ENCODE measurements at regions not wholly inside any gene's neighbourhood (a gene's known extent, or its start where the extent isn't known, plus 50 kb on each side); places are given as distances from the start of the nearest gene placed in this dataset.
A peak's percentile ranks its signal among the peaks of the same experiment; 100 is the strongest.

GRCh38 chr14:42013559-42013958, 406.9 kb downstream of the LRFN5 start:
- Histone ChIP-seq H3K9me3 (ENCODE audit: low read depth, low read length, poor library complexity, severe bottlenecking) (no peaks in the 10 kb centered on the region), H3K36me3 (ENCODE audit: insufficient read depth, low read length, poor library complexity, severe bottlenecking) (no peaks in the 10 kb centered on the region), H3K4me3 (ENCODE audit: low read depth, low read length, poor library complexity, severe bottlenecking) (no peak overlapping the region), H3K4me1 (ENCODE audit: insufficient read depth, low read length, poor library complexity, severe bottlenecking) (peaks cover 23% of the 10 kb centered on the region), H3K27ac (ENCODE audit: low read depth, low read length, poor library complexity, severe bottlenecking) (no peak overlapping the region), H3K27me3 (replicated peaks; ENCODE audit: insufficient read depth, low read depth, low read length, poor library complexity) (no peaks in the 10 kb centered on the region)
- ChIA-PET POLR2A (ENCODE audit: low non-redundant PET) (interaction anchor here (0.6 kb wide), 1 partner anchor 426 kb away, joined by 5 read pairs; no protein-coding TSS in a partner anchor), CTCF (no interaction called here)
- DNase-seq (ENCODE audit: low spot score): peak; percentile 76
- intact Hi-C loops (cut with micrococcal nuclease; ENCODE audit: unreplicated experiment): no loop called here
- BruUV-seq (replicated peaks): no TSS peak
- TF ChIP-seq, protein P1, sequence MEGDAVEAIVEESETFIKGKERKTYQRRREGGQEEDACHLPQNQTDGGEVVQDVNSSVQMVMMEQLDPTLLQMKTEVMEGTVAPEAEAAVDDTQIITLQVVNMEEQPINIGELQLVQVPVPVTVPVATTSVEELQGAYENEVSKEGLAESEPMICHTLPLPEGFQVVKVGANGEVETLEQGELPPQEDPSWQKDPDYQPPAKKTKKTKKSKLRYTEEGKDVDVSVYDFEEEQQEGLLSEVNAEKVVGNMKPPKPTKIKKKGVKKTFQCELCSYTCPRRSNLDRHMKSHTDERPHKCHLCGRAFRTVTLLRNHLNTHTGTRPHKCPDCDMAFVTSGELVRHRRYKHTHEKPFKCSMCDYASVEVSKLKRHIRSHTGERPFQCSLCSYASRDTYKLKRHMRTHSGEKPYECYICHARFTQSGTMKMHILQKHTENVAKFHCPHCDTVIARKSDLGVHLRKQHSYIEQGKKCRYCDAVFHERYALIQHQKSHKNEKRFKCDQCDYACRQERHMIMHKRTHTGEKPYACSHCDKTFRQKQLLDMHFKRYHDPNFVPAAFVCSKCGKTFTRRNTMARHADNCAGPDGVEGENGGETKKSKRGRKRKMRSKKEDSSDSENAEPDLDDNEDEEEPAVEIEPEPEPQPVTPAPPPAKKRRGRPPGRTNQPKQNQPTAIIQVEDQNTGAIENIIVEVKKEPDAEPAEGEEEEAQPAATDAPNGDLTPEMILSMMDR (conservative IDR thresholded peaks at IDR 0.05; ENCODE audit: low read depth, low read length): no peak
- no peak for TF ChIP-seq EZH2 (IDR thresholded peaks at IDR 0.05; ENCODE audit: borderline replicate concordance, low read depth, low read length, poor library complexity, severe bottlenecking)

DNA sequence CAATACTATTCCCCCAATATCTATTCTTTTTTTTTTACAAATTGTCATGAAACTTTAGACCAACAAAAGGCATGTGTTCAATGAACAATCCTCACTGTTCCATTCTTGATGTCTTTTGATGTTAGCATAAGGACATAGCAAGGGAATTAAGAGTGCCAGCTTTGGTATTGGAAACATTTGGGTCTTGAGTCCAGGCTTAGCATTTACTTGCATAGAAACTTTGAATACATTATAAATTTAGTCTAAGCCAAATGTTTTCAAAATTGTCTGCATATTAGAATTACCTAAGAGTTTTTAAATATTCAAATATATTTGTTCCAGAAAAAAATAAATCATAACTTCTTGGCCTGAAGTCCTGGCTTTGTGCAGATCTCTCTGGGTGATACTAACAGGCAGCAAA, 406.5 kb downstream of the LRFN5 start:
- POLR2A ChIA-PET (ENCODE audit: low non-redundant PET): interaction anchor here (0.6 kb wide), 2 partner anchors 213 to 427 kb away, joined by 3 to 5 read pairs; no protein-coding TSS in a partner anchor
- no peak for TF ChIP-seq EZH2 (IDR thresholded peaks at IDR 0.05; ENCODE audit: borderline replicate concordance, low read depth, low read length, poor library complexity, severe bottlenecking)
- TF ChIP-seq, protein P1 (conservative IDR thresholded peaks at IDR 0.05; ENCODE audit: low read depth, low read length): no peak
- intact Hi-C loops (cut with micrococcal nuclease; ENCODE audit: unreplicated experiment): no loop called here

GRCh38 chr14:42011221-42011620, 404.5 kb downstream of the LRFN5 start:
- TF ChIP-seq, protein P1 (conservative IDR thresholded peaks at IDR 0.05; ENCODE audit: low read depth, low read length): no peak
- no peak for TF ChIP-seq EZH2 (IDR thresholded peaks at IDR 0.05; ENCODE audit: borderline replicate concordance, low read depth, low read length, poor library complexity, severe bottlenecking)
- H3K4me3 ChIP-seq (ENCODE audit: low read depth, low read length, poor library complexity, severe bottlenecking): no peak overlapping the region
- no peaks in the 10 kb centered on the region for H3K36me3 ChIP-seq (ENCODE audit: insufficient read depth, low read length, poor library complexity, severe bottlenecking)
- POLR2A ChIA-PET (ENCODE audit: low non-redundant PET): interaction anchor here (0.7 kb wide), 1 partner anchor 41 kb away, joined by 7 read pairs; no protein-coding TSS in a partner anchor
- H3K27me3 ChIP-seq (replicated peaks; ENCODE audit: insufficient read depth, low read depth, low read length, poor library complexity): no peaks in the 10 kb centered on the region
- no TSS peak for BruUV-seq (replicated peaks)
- peaks cover 23% of the 10 kb centered on the region for H3K4me1 ChIP-seq (ENCODE audit: insufficient read depth, low read length, poor library complexity, severe bottlenecking)
- DNase-seq (ENCODE audit: low spot score): no peak
- CTCF ChIA-PET: no interaction called here
- H3K27ac ChIP-seq (ENCODE audit: low read depth, low read length, poor library complexity, severe bottlenecking): no peak overlapping the region
- no peaks in the 10 kb centered on the region for H3K9me3 ChIP-seq (ENCODE audit: low read depth, low read length, poor library complexity, severe bottlenecking)
- intact Hi-C loops (cut with micrococcal nuclease; ENCODE audit: unreplicated experiment): no loop called here

More for the DNA sequence above, 406.5 kb downstream of the LRFN5 start:
- no TSS peak for BruUV-seq (replicated peaks)
- peaks cover 23% of the 10 kb centered on the region for H3K4me1 ChIP-seq (ENCODE audit: insufficient read depth, low read length, poor library complexity, severe bottlenecking)
- CTCF ChIA-PET: no interaction called here
- no peak overlapping the region for H3K27ac ChIP-seq (ENCODE audit: low read depth, low read length, poor library complexity, severe bottlenecking)
- H3K36me3 ChIP-seq (ENCODE audit: insufficient read depth, low read length, poor library complexity, severe bottlenecking): no peaks in the 10 kb centered on the region
- H3K4me3 ChIP-seq (ENCODE audit: low read depth, low read length, poor library complexity, severe bottlenecking): no peak overlapping the region
- no peak for DNase-seq (ENCODE audit: low spot score)
- no peaks in the 10 kb centered on the region for H3K27me3 ChIP-seq (replicated peaks; ENCODE audit: insufficient read depth, low read depth, low read length, poor library complexity)
- H3K9me3 ChIP-seq (ENCODE audit: low read depth, low read length, poor library complexity, severe bottlenecking): no peaks in the 10 kb centered on the region
